Upper lobe of left lung (tissue), 4 donors: ENCODE measurements at regions not wholly inside any gene's neighbourhood (a gene's known extent, or its start where the extent isn't known, plus 50 kb on each side); places are given as distances from the start of the nearest gene placed in this dataset.

Source experiments
- EP300 ChIP-seq, 4 donors: sonication (generic); formaldehyde crosslinking; IDR thresholded peaks; one replicate each; pipeline ENCODE4 v1.5.1; 2017; ENCODE audit warnings: antibody characterized with exemption in 4 of 4, control low read depth in 2 of 4
- POLR2AphosphoS5 ChIP-seq, 2 donors: sonication (generic); formaldehyde crosslinking; IDR thresholded peaks; one replicate each; pipeline ENCODE4 v1.5.1; 2017; ENCODE audit warnings: antibody characterized with exemption in 2 of 2
- TF ChIP-seq, protein P1 (sequence below), 6 experiments: fragments of 450-650 bp in 4 of 6; fragments of 200-600 bp in 2 of 6; sonication (generic) in 2 of 6; IDR thresholded peaks; one replicate each; pipeline ENCODE4 v1.5.1; 2016 to 2019; ENCODE audit warnings: antibody characterized with exemption in 6 of 6

GRCh38 chr2:239693761-239694415, 293.1 kb upstream of the HDAC4 start:
- TF ChIP-seq, protein P1, sequence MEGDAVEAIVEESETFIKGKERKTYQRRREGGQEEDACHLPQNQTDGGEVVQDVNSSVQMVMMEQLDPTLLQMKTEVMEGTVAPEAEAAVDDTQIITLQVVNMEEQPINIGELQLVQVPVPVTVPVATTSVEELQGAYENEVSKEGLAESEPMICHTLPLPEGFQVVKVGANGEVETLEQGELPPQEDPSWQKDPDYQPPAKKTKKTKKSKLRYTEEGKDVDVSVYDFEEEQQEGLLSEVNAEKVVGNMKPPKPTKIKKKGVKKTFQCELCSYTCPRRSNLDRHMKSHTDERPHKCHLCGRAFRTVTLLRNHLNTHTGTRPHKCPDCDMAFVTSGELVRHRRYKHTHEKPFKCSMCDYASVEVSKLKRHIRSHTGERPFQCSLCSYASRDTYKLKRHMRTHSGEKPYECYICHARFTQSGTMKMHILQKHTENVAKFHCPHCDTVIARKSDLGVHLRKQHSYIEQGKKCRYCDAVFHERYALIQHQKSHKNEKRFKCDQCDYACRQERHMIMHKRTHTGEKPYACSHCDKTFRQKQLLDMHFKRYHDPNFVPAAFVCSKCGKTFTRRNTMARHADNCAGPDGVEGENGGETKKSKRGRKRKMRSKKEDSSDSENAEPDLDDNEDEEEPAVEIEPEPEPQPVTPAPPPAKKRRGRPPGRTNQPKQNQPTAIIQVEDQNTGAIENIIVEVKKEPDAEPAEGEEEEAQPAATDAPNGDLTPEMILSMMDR (IDR thresholded peaks at IDR 0.05) = no peak
- TF ChIP-seq POLR2AphosphoS5 (IDR thresholded peaks at IDR 0.05) (no peak), EP300 (IDR thresholded peaks at IDR 0.05) (no peak)
